Hepatocyte (in vitro differentiated cells): ENCODE measurements at regions not wholly inside any gene's neighbourhood (a gene's known extent, or its start where the extent isn't known, plus 50 kb on each side); places are given as distances from the start of the nearest gene placed in this dataset.

ENCODE experiments used
- DNase-seq: peaks from one replicate; pipeline ENCODE4 v3.0.0-alpha.2; 2016; ENCODE audit warnings: low spot score
- H2AFZ ChIP-seq: fragments of 200-600 bp; sonication (generic); 2 replicates; pipeline ENCODE4 v1.6.0; 2016; ENCODE audit warnings: antibody characterized with exemption, mild to moderate bottlenecking
- H3K27ac ChIP-seq: fragments of 200-600 bp; sonication (generic); 2 replicates; pipeline ENCODE4 v1.5.1; 2016; ENCODE audit warnings: mild to moderate bottlenecking
- H3K27me3 ChIP-seq: fragments of 200-600 bp; sonication (generic); 2 replicates; pipeline ENCODE4 v1.6.1; 2016
- H3K36me3 ChIP-seq: fragments of 200-600 bp; sonication (generic); replicated peaks from 2 replicates; pipeline ENCODE4 v1.5.1; 2016; ENCODE audit warnings: low read depth; ENCODE audit not compliant: insufficient read depth
- H3K4me1 ChIP-seq: fragments of 200-600 bp; sonication (generic); 2 replicates; pipeline ENCODE4 v1.5.1; 2016; ENCODE audit warnings: mild to moderate bottlenecking, moderate library complexity; ENCODE audit not compliant: insufficient read depth
- H3K4me2 ChIP-seq: fragments of 200-600 bp; sonication (generic); 2 replicates; pipeline ENCODE4 v1.6.0; 2016
- H3K4me3 ChIP-seq: fragments of 200-600 bp; sonication (generic); 2 replicates; pipeline ENCODE4 v1.5.1; 2016; ENCODE audit warnings: mild to moderate bottlenecking
- H3K79me2 ChIP-seq: fragments of 200-600 bp; sonication (generic); 2 replicates; pipeline ENCODE4 v1.6.0; 2017; ENCODE audit warnings: mild to moderate bottlenecking
- H3K9me2 ChIP-seq: fragments of 200-600 bp; sonication (generic); replicated peaks from 2 replicates; pipeline ENCODE4 v1.6.0; 2017; ENCODE audit warnings: mild to moderate bottlenecking; ENCODE audit not compliant: insufficient read depth
- H3K9me3 ChIP-seq: fragments of 200-600 bp; sonication (generic); 2 replicates; pipeline ENCODE4 v1.5.1; 2016; ENCODE audit warnings: low read depth, mild to moderate bottlenecking
- H4K20me1 ChIP-seq: fragments of 200-600 bp; sonication (generic); 2 replicates; pipeline ENCODE4 v1.6.0; 2016; ENCODE audit warnings: mild to moderate bottlenecking; ENCODE audit not compliant: insufficient read depth, poor library complexity, severe bottlenecking
- CTCF ChIP-seq: fragments of 200-600 bp; sonication (generic); IDR thresholded peaks from 2 replicates; pipeline ENCODE4 v1.5.1; 2016; ENCODE audit warnings: antibody characterized with exemption, mild to moderate bottlenecking; ENCODE audit not compliant: poor library complexity
- EZH2 ChIP-seq: fragments of 200-600 bp; sonication (generic); IDR thresholded peaks from 2 replicates; pipeline ENCODE4 v1.6.1; 2016; ENCODE audit warnings: antibody characterized with exemption, mild to moderate bottlenecking, borderline replicate concordance
- EZH2phosphoT487 ChIP-seq: fragments of 200-600 bp; sonication (generic); IDR thresholded peaks from one replicate; pipeline ENCODE4 v1.6.1; 2018; ENCODE audit warnings: antibody characterized with exemption, mild to moderate bottlenecking, low read depth, moderate library complexity; ENCODE audit not compliant: unreplicated experiment, severe bottlenecking
- WGBS: methylation state at CpG from one replicate; pipeline ENCODE4 v1.1.6; 2016; ENCODE audit warnings: low lambda C conversion rate; ENCODE audit errors: missing lambda C conversion rate; 5-methylcytosine and 5-hydroxymethylcytosine counted together

GRCh38 chr3:118809696-118810498 is 224.7 kb downstream of the IGSF11 start:
- TF ChIP-seq EZH2phosphoT487 (no peak), CTCF (no peak), EZH2 (no peak)
- no peaks in the 10 kb centered on the region for H3K9me2 ChIP-seq
- no peaks in the 10 kb centered on the region for H4K20me1 ChIP-seq
- no peak overlapping the region for H3K27ac ChIP-seq
- no peak overlapping the region for H3K4me3 ChIP-seq
- H3K9me3 ChIP-seq = no peaks in the 10 kb centered on the region
- H3K79me2 ChIP-seq = no peaks in the 10 kb centered on the region
- H2AFZ ChIP-seq = no peak overlapping the region
- no peak for DNase-seq
- no peak overlapping the region for H3K4me2 ChIP-seq
- H3K36me3 ChIP-seq = no peaks in the 10 kb centered on the region
- WGBS = 85% methylated on average over 9 of the region's 9 CpGs
- H3K4me1 ChIP-seq = no peaks in the 10 kb centered on the region
- no peaks in the 10 kb centered on the region for H3K27me3 ChIP-seq

GRCh38 chr3:118810499-118811035 is 224.1 kb downstream of the IGSF11 start:
- no peaks in the 10 kb centered on the region for H3K27me3 ChIP-seq
- no peaks in the 10 kb centered on the region for H4K20me1 ChIP-seq
- 80% methylated on average over 10 of the region's 10 CpGs for WGBS
- no peak overlapping the region for H2AFZ ChIP-seq
- no peaks in the 10 kb centered on the region for H3K9me2 ChIP-seq
- no peaks in the 10 kb centered on the region for H3K36me3 ChIP-seq
- no peak overlapping the region for H3K4me2 ChIP-seq
- no peaks in the 10 kb centered on the region for H3K9me3 ChIP-seq
- no peak for DNase-seq
- H3K27ac ChIP-seq = no peak overlapping the region
- no peak overlapping the region for H3K4me3 ChIP-seq
- TF ChIP-seq EZH2 (no peak), CTCF (no peak), EZH2phosphoT487 (no peak)
- no peaks in the 10 kb centered on the region for H3K4me1 ChIP-seq
- H3K79me2 ChIP-seq = no peaks in the 10 kb centered on the region

GRCh38 chr3:118811236-118811732 is 223.4 kb downstream of the IGSF11 start:
- no peak overlapping the region for H3K27ac ChIP-seq
- no peaks in the 10 kb centered on the region for H3K36me3 ChIP-seq
- H3K27me3 ChIP-seq = no peaks in the 10 kb centered on the region
- no peaks in the 10 kb centered on the region for H3K79me2 ChIP-seq
- DNase-seq = peak; percentile 15
- H4K20me1 ChIP-seq = no peaks in the 10 kb centered on the region
- H3K4me1 ChIP-seq = no peaks in the 10 kb centered on the region
- H3K9me2 ChIP-seq = no peaks in the 10 kb centered on the region
- no peaks in the 10 kb centered on the region for H3K9me3 ChIP-seq
- WGBS = 58% methylated on average over 3 of the region's 3 CpGs
- H2AFZ ChIP-seq = no peak overlapping the region
- TF ChIP-seq CTCF = no peak
- TF ChIP-seq EZH2phosphoT487 = peak; percentile 93
- no peak for TF ChIP-seq EZH2
- no peak overlapping the region for H3K4me3 ChIP-seq
- H3K4me2 ChIP-seq = no peak overlapping the region
